ENCODE measurements at regions not wholly inside any gene's neighbourhood (a gene's known extent, or its start where the extent isn't known, plus 50 kb on each side); places are given as distances from the start of the nearest gene placed in this dataset.

- Histone ChIP-seq H3K9ac (ENCODE audit: low read length) (no peak overlapping the region), H3K27ac (ENCODE audit: low read depth, low read length) (no peak overlapping the region), H3K4me3 (ENCODE audit: low read length) (no peak overlapping the region), H3K36me3 (ENCODE audit: control insufficient read depth, insufficient read depth, low read length) (no peaks in the 10 kb centered on the region), H3K4me1 (ENCODE audit: control insufficient read depth, insufficient read depth, low read length) (no peaks in the 10 kb centered on the region), H3K27me3 (ENCODE audit: control insufficient read depth, insufficient read depth, low read length) (no peaks in the 10 kb centered on the region)
These were observed 98.6 kb upstream of the MPPED2 start for GRCh38 chr11:30684772-30685171.

- no peak overlapping the region for H3K9ac ChIP-seq (ENCODE audit: low read length)
- H3K4me3 ChIP-seq (ENCODE audit: low read length), result no peak overlapping the region
- H3K36me3 ChIP-seq (ENCODE audit: control insufficient read depth, insufficient read depth, low read length), result no peaks in the 10 kb centered on the region
- no peak overlapping the region for H3K27ac ChIP-seq (ENCODE audit: low read depth, low read length)
- no peaks in the 10 kb centered on the region for H3K4me1 ChIP-seq (ENCODE audit: control insufficient read depth, insufficient read depth, low read length)
- no peaks in the 10 kb centered on the region for H3K27me3 ChIP-seq (ENCODE audit: control insufficient read depth, insufficient read depth, low read length)
These were observed 97.0 kb upstream of the MPPED2 start for GRCh38 chr11:30683176-30683575.

DNA sequence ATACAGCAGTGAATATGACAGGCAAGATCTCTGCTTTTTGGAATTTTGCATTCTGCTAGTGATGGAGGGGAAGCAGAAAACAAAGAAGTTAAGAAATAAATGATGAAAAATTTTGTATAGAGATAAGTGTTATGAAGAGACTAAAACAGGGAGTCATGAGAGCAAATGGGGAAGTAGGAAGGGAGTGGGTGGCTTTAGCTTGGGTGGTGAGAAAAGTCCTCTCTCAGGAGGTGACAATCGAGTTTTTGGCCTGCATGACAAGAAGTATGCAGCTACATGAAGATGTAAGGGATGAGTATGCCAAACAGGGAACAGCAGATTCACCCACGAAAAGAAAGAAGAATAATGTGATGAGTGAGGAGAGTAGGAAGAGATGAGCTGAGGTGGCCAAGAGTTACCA lies 80.7 kb upstream of the MPPED2 start:
- no peak overlapping the region for H3K27ac ChIP-seq (ENCODE audit: low read depth, low read length)
- no peaks in the 10 kb centered on the region for H3K36me3 ChIP-seq (ENCODE audit: control insufficient read depth, insufficient read depth, low read length)
- no peak overlapping the region for H3K9ac ChIP-seq (ENCODE audit: low read length)
- H3K27me3 ChIP-seq (ENCODE audit: control insufficient read depth, insufficient read depth, low read length), result no peaks in the 10 kb centered on the region
- no peak overlapping the region for H3K4me3 ChIP-seq (ENCODE audit: low read length)
- no peaks in the 10 kb centered on the region for H3K4me1 ChIP-seq (ENCODE audit: control insufficient read depth, insufficient read depth, low read length)

- H3K27ac ChIP-seq (ENCODE audit: low read depth, low read length), result no peak overlapping the region
- H3K27me3 ChIP-seq (ENCODE audit: control insufficient read depth, insufficient read depth, low read length), result no peaks in the 10 kb centered on the region
- no peaks in the 10 kb centered on the region for H3K36me3 ChIP-seq (ENCODE audit: control insufficient read depth, insufficient read depth, low read length)
- no peak overlapping the region for H3K4me3 ChIP-seq (ENCODE audit: low read length)
- H3K9ac ChIP-seq (ENCODE audit: low read length), result no peak overlapping the region
- H3K4me1 ChIP-seq (ENCODE audit: control insufficient read depth, insufficient read depth, low read length), result no peaks in the 10 kb centered on the region
These were observed 78.9 kb upstream of the MPPED2 start for GRCh38 chr11:30665067-30665466.

GRCh38 chr11:30653606-30654005 lies 67.5 kb upstream of the MPPED2 start:
- Histone ChIP-seq H3K4me1 (ENCODE audit: control insufficient read depth, insufficient read depth, low read length) (no peaks in the 10 kb centered on the region), H3K4me3 (ENCODE audit: low read length) (no peak overlapping the region), H3K27ac (ENCODE audit: low read depth, low read length) (no peak overlapping the region), H3K27me3 (ENCODE audit: control insufficient read depth, insufficient read depth, low read length) (no peaks in the 10 kb centered on the region), H3K36me3 (ENCODE audit: control insufficient read depth, insufficient read depth, low read length) (no peaks in the 10 kb centered on the region), H3K9ac (ENCODE audit: low read length) (no peak overlapping the region)

- no peak overlapping the region for H3K9ac ChIP-seq (ENCODE audit: low read length)
- H3K4me1 ChIP-seq (ENCODE audit: control insufficient read depth, insufficient read depth, low read length), result no peaks in the 10 kb centered on the region
- H3K4me3 ChIP-seq (ENCODE audit: low read length), result no peak overlapping the region
- no peak overlapping the region for H3K27ac ChIP-seq (ENCODE audit: low read depth, low read length)
- H3K27me3 ChIP-seq (ENCODE audit: control insufficient read depth, insufficient read depth, low read length), result no peaks in the 10 kb centered on the region
- H3K36me3 ChIP-seq (ENCODE audit: control insufficient read depth, insufficient read depth, low read length), result no peaks in the 10 kb centered on the region
These were observed 66.6 kb upstream of the MPPED2 start for GRCh38 chr11:30652801-30653200.

DNA sequence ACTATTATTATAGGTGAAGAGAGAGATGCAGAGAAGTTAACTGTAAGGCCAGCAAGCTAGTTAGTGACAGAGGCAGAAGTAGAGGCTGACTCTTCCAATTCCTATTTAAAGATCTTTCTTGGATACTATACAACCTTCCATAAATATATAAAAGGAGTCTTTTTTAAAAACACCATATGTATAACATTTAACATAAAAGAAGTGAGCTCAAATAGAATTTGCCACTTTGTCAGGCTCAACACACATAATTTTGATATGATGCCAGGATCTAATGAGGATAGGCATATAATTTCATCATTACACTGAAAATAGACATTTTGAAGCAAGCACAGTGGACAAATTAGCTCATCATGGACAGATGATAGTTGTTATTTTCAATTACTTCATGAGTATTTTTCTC lies 64.1 kb upstream of the MPPED2 start:
- Histone ChIP-seq H3K4me3 (ENCODE audit: low read length) (no peak overlapping the region), H3K9ac (ENCODE audit: low read length) (no peak overlapping the region), H3K4me1 (ENCODE audit: control insufficient read depth, insufficient read depth, low read length) (no peaks in the 10 kb centered on the region), H3K27me3 (ENCODE audit: control insufficient read depth, insufficient read depth, low read length) (no peaks in the 10 kb centered on the region), H3K36me3 (ENCODE audit: control insufficient read depth, insufficient read depth, low read length) (no peaks in the 10 kb centered on the region), H3K27ac (ENCODE audit: low read depth, low read length) (no peak overlapping the region)

Measured in rectal smooth muscle tissue (tissue), 1 donor.